GM06990 (cell line): ENCODE measurements at regions not wholly inside any gene's neighbourhood (a gene's known extent, or its start where the extent isn't known, plus 50 kb on each side); places are given as distances from the start of the nearest gene placed in this dataset.

ENCODE experiments used
- DNase-seq: peaks from one replicate; pipeline ENCODE4 v3.0.0-alpha.2; 2011; ENCODE audit not compliant: insufficient read length; ENCODE audit errors: extremely low read depth
- H3K27me3 ChIP-seq: replicated peaks from 2 replicates; pipeline ENCODE4 v1.6.0; 2011; ENCODE audit warnings: low read length; ENCODE audit not compliant: control insufficient read depth, insufficient read depth
- H3K36me3 ChIP-seq: 2 replicates; pipeline ENCODE4 v1.5.1; 2011; ENCODE audit warnings: low read length; ENCODE audit not compliant: control insufficient read depth, insufficient read depth
- H3K4me3 ChIP-seq: replicated peaks from 2 replicates; pipeline ENCODE4 v1.5.1; 2011; ENCODE audit warnings: low read depth, mild to moderate bottlenecking, control low read depth, low read length
- CTCF ChIP-seq: IDR thresholded peaks from 2 replicates; pipeline ENCODE4 v1.5.1; 2011; ENCODE audit warnings: low read length, control low read depth, mild to moderate bottlenecking, inconsistent platforms; ENCODE audit not compliant: insufficient read depth, poor library complexity, severe bottlenecking

DNA sequence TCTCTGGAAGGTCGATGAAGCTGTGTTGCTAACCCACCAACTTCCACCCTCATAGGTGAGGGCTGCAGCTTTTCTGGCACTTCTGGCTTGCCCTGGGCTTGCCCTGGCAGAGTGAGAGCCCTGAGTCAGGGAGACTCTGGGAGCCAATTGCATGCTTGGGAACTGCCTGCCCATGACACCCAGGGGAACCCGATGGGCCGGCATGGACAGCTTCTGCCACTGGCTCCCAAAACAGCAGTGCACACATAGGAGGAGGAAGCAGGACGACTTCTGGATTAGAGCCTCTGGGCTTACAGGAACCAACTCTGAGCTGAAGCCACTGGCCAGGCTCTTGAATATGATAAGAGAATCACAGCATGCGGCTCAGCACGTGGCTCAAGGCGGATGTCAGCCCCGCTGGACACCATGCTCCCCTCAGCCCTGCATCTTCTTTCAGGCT, 135.2 kb upstream of the UNC5B start:
- DNase-seq: no peak
- Histone ChIP-seq H3K36me3 (no peaks in the 10 kb centered on the region), H3K27me3 (peaks cover 5% of the 10 kb centered on the region), H3K4me3 (no peak overlapping the region)
- TF ChIP-seq CTCF: no peak

GRCh38 chr10:71077796-71078453, 134.4 kb upstream of the UNC5B start:
- Histone ChIP-seq H3K36me3 (no peaks in the 10 kb centered on the region), H3K4me3 (no peak overlapping the region), H3K27me3 (peaks cover 5% of the 10 kb centered on the region)
- no peak for DNase-seq
- TF ChIP-seq CTCF: no peak

DNA sequence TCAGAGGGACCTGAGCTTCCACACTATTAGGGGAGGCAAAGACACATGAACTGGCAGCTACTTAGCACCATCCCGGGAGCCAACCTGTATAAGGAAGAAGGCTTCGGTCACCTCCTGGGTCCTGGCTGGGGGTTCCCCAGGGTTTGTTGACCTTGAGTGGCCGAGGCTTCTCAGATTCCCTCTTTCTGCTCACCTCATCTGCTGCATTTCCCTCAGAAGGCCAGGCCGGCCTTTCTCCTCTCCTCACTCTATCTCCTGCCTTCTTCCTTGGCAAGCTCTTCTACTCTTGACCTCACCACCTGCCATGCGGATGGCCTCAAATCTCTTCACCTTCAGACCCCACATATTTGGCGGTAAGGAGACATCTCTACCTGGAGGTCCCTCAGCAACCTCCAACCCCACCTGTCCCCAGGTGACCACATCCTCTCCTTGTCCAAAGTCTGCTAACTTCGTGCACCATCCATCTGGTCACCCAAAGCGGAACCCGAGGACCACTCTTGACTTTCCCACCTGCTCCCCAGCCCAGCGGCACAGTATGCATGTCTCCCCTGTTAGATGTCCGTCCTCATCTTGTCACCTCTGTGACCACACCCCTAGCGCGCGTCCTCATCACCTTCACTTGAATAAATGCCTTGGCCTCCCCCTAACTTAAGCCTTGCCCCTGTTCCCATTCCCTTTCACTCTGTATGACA, 133.8 kb upstream of the UNC5B start:
- Histone ChIP-seq H3K36me3 (no peaks in the 10 kb centered on the region), H3K4me3 (no peak overlapping the region), H3K27me3 (peaks cover 8% of the 10 kb centered on the region)
- TF ChIP-seq CTCF: no peak
- DNase-seq: no peak

- no peak for DNase-seq
- Histone ChIP-seq H3K4me3 (no peak overlapping the region), H3K36me3 (no peaks in the 10 kb centered on the region), H3K27me3 (peaks cover 6% of the 10 kb centered on the region)
- no peak for TF ChIP-seq CTCF
Measured at GRCh38 chr10:71079761-71080380, 132.5 kb upstream of the UNC5B start.

DNA sequence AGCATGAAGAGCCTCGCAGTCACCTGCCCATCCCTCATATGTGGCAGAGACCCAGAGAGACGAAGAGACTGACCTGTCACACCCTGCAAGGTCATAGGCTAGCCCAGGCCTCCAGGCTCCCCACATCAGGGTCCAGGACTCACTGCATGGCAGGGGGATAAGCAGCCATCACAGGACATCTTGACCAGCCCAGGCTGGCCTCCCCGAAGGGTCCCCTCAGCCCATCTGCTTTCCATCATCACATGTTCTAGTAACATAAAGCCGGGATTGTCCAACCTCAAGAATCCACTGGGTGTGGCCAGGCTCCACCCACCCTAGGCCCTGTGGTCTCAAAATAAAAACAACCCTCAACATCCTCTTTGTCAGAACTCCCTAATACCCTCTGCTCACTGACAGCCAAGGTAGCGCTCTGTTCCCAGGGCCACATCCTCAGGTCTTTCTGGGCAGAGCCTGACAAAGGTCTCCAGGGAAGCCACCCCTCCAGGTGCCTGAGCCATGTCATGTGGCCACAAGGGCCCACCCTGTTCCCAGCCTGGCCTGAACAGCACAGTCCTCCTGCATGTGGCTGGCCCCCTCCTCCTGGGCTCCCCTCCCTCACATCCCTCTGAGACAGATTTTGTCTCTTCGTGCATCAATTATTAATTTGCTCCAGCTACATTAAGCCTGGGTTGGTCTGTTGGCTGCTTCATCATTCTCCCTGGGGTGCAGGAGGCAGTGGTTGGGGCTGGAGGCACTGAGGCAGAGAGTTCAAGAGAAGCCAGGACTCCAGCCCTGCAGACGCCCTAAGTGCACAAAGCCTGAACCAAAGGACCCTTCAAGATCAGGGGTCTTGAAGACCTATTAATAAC, 131.8 kb upstream of the UNC5B start:
- no peak overlapping the region for H3K4me3 ChIP-seq
- DNase-seq: no peak
- TF ChIP-seq CTCF: no peak
- no peaks in the 10 kb centered on the region for H3K36me3 ChIP-seq
- peaks cover 4% of the 10 kb centered on the region for H3K27me3 ChIP-seq
